ENCODE measurements at regions not wholly inside any gene's neighbourhood (a gene's known extent, or its start where the extent isn't known, plus 50 kb on each side); places are given as distances from the start of the nearest gene placed in this dataset.
A peak's percentile ranks its signal among the peaks of the same experiment; 100 is the strongest.

- DNase-seq (ENCODE audit: extremely low spot score) = no peak
- H3K36me3 ChIP-seq (ENCODE audit: insufficient read depth) = no peaks in the 10 kb centered on the region
- H3K27ac ChIP-seq (ENCODE audit: low read depth) = no peak overlapping the region
- no peak overlapping the region for H3K4me3 ChIP-seq (ENCODE audit: low read depth, low read length)
- H3K4me1 ChIP-seq (ENCODE audit: insufficient read depth) = no peaks in the 10 kb centered on the region
- 59% methylated on average over 8 of the region's 8 CpGs for WGBS
These were observed 105.9 kb downstream of the CT47B1 start for GRCh38 chrX:120769576-120770341.

GRCh38 chrX:120768681-120769080, 107.0 kb downstream of the CT47B1 start:
- H3K27ac ChIP-seq (ENCODE audit: low read depth) = no peak overlapping the region
- no peaks in the 10 kb centered on the region for H3K36me3 ChIP-seq (ENCODE audit: insufficient read depth)
- H3K4me1 ChIP-seq (ENCODE audit: insufficient read depth) = no peaks in the 10 kb centered on the region
- H3K4me3 ChIP-seq (ENCODE audit: low read depth, low read length) = no peak overlapping the region
- no peak for DNase-seq (ENCODE audit: extremely low spot score)
- 68% methylated on average over 2 of the region's 2 CpGs for WGBS

GRCh38 chrX:120768254-120768653, 107.4 kb downstream of the CT47B1 start:
- H3K27ac ChIP-seq (ENCODE audit: low read depth) = no peak overlapping the region
- no peaks in the 10 kb centered on the region for H3K36me3 ChIP-seq (ENCODE audit: insufficient read depth)
- H3K4me1 ChIP-seq (ENCODE audit: insufficient read depth) = no peaks in the 10 kb centered on the region
- no peak overlapping the region for H3K4me3 ChIP-seq (ENCODE audit: low read depth, low read length)
- 90% methylated on average over 1 of the region's 1 CpG for WGBS
- DNase-seq (ENCODE audit: extremely low spot score) = no peak

- Histone ChIP-seq H3K4me3 (ENCODE audit: low read depth, low read length) (no peak overlapping the region), H3K4me1 (ENCODE audit: insufficient read depth) (no peaks in the 10 kb centered on the region), H3K27ac (ENCODE audit: low read depth) (no peak overlapping the region), H3K36me3 (ENCODE audit: insufficient read depth) (no peaks in the 10 kb centered on the region)
- WGBS = 84% methylated on average over 2 of the region's 2 CpGs
- no peak for DNase-seq (ENCODE audit: extremely low spot score)
These were observed 112.4 kb downstream of the CT47B1 start for GRCh38 chrX:120763269-120763668.

- 47% methylated on average over 4 of the region's 4 CpGs for WGBS
- Histone ChIP-seq H3K4me1 (ENCODE audit: insufficient read depth) (no peaks in the 10 kb centered on the region), H3K4me3 (ENCODE audit: low read depth, low read length) (no peak overlapping the region), H3K27ac (ENCODE audit: low read depth) (no peak overlapping the region), H3K36me3 (ENCODE audit: insufficient read depth) (no peaks in the 10 kb centered on the region)
- DNase-seq (ENCODE audit: extremely low spot score) = peak; percentile 28
These were observed 113.9 kb downstream of the CT47B1 start for GRCh38 chrX:120761810-120762209.

GRCh38 chrX:120759685-120760084, 116.0 kb downstream of the CT47B1 start:
- Histone ChIP-seq H3K4me3 (ENCODE audit: low read depth, low read length) (no peak overlapping the region), H3K27ac (ENCODE audit: low read depth) (no peak overlapping the region), H3K4me1 (ENCODE audit: insufficient read depth) (no peaks in the 10 kb centered on the region), H3K36me3 (ENCODE audit: insufficient read depth) (no peaks in the 10 kb centered on the region)
- 89% methylated on average over 1 of the region's 1 CpG for WGBS
- no peak for DNase-seq (ENCODE audit: extremely low spot score)

GRCh38 chrX:120755066-120755846, 120.4 kb downstream of the CT47B1 start:
- WGBS = 37% methylated on average over 1 of the region's 1 CpG
- no peak overlapping the region for H3K27ac ChIP-seq (ENCODE audit: low read depth)
- no peak for DNase-seq (ENCODE audit: extremely low spot score)
- H3K4me3 ChIP-seq (ENCODE audit: low read depth, low read length) = no peak overlapping the region
- H3K36me3 ChIP-seq (ENCODE audit: insufficient read depth) = no peaks in the 10 kb centered on the region
- no peaks in the 10 kb centered on the region for H3K4me1 ChIP-seq (ENCODE audit: insufficient read depth)

- Histone ChIP-seq H3K36me3 (ENCODE audit: insufficient read depth) (no peaks in the 10 kb centered on the region), H3K4me3 (ENCODE audit: low read depth, low read length) (no peak overlapping the region), H3K27ac (ENCODE audit: low read depth) (no peak overlapping the region), H3K4me1 (ENCODE audit: insufficient read depth) (no peaks in the 10 kb centered on the region)
- WGBS = 87% methylated on average over 10 of the region's 10 CpGs
- no peak for DNase-seq (ENCODE audit: extremely low spot score)
These were observed 122.0 kb downstream of the CT47B1 start for GRCh38 chrX:120753413-120754251.

- Histone ChIP-seq H3K27ac (ENCODE audit: low read depth) (no peak overlapping the region), H3K4me1 (ENCODE audit: insufficient read depth) (no peaks in the 10 kb centered on the region), H3K4me3 (ENCODE audit: low read depth, low read length) (no peak overlapping the region), H3K36me3 (ENCODE audit: insufficient read depth) (no peaks in the 10 kb centered on the region)
- DNase-seq (ENCODE audit: extremely low spot score) = peak; percentile 6
- 40% methylated on average over 7 of the region's 7 CpGs for WGBS
These were observed 122.7 kb upstream of the C1GALT1C1 start for GRCh38 chrX:120752431-120753082.

GRCh38 chrX:120751683-120752082, 121.8 kb upstream of the C1GALT1C1 start:
- Histone ChIP-seq H3K4me1 (ENCODE audit: insufficient read depth) (no peaks in the 10 kb centered on the region), H3K27ac (ENCODE audit: low read depth) (no peak overlapping the region), H3K36me3 (ENCODE audit: insufficient read depth) (no peaks in the 10 kb centered on the region), H3K4me3 (ENCODE audit: low read depth, low read length) (no peak overlapping the region)
- DNase-seq (ENCODE audit: extremely low spot score) = no peak
- 94% methylated on average over 2 of the region's 2 CpGs for WGBS

- 94% methylated on average over 1 of the region's 1 CpG for WGBS
- no peaks in the 10 kb centered on the region for H3K4me1 ChIP-seq (ENCODE audit: insufficient read depth)
- DNase-seq (ENCODE audit: extremely low spot score) = no peak
- no peaks in the 10 kb centered on the region for H3K36me3 ChIP-seq (ENCODE audit: insufficient read depth)
- no peak overlapping the region for H3K4me3 ChIP-seq (ENCODE audit: low read depth, low read length)
- H3K27ac ChIP-seq (ENCODE audit: low read depth) = no peak overlapping the region
These were observed 120.5 kb upstream of the C1GALT1C1 start for GRCh38 chrX:120750381-120750780.

GRCh38 chrX:120749141-120749846, 119.4 kb upstream of the C1GALT1C1 start:
- no peaks in the 10 kb centered on the region for H3K36me3 ChIP-seq (ENCODE audit: insufficient read depth)
- WGBS = 34% methylated on average over 4 of the region's 4 CpGs
- DNase-seq (ENCODE audit: extremely low spot score) = no peak
- H3K27ac ChIP-seq (ENCODE audit: low read depth) = no peak overlapping the region
- no peak overlapping the region for H3K4me3 ChIP-seq (ENCODE audit: low read depth, low read length)
- H3K4me1 ChIP-seq (ENCODE audit: insufficient read depth) = no peaks in the 10 kb centered on the region

- 91% methylated on average over 2 of the region's 2 CpGs for WGBS
These were observed 116.3 kb upstream of the C1GALT1C1 start for GRCh38 chrX:120746153-120746552.

More at GRCh38 chrX:120746153-120746552, 116.3 kb upstream of the C1GALT1C1 start:
- Histone ChIP-seq H3K4me1 (ENCODE audit: insufficient read depth) (no peaks in the 10 kb centered on the region), H3K27ac (ENCODE audit: low read depth) (no peak overlapping the region), H3K36me3 (ENCODE audit: insufficient read depth) (no peaks in the 10 kb centered on the region), H3K4me3 (ENCODE audit: low read depth, low read length) (no peak overlapping the region)
- DNase-seq (ENCODE audit: extremely low spot score) = no peak
